Brain pericyte (primary cell): ENCODE measurements at regions not wholly inside any gene's neighbourhood (a gene's known extent, or its start where the extent isn't known, plus 50 kb on each side); places are given as distances from the start of the nearest gene placed in this dataset.
A peak's percentile ranks its signal among the peaks of the same experiment; 100 is the strongest.

Experiments
- DNase-seq: peaks from one replicate; pipeline ENCODE4 v3.0.0-alpha.2; 2012; ENCODE audit warnings: low read depth, low spot score

DNA sequence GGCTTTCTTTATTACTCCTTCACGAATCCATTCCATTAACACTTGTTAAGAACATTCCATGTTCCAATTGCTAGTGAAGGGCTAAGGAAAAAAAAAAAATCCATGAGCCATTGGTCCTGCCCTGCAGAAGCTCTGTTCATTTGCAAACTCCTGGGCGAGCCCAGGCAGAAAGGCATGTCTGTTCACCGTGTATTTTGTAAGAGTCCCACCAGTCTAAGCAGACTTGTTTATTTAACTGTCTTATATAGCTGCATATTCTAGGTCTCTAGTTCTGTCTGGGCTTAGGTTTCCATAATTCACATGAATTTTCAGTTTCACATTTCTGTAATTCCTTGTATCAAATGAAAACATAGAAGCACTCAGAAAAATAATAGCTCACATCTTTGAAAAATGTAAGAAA is 97.4 kb upstream of the POU2AF2 start:
- no peak for DNase-seq

DNA sequence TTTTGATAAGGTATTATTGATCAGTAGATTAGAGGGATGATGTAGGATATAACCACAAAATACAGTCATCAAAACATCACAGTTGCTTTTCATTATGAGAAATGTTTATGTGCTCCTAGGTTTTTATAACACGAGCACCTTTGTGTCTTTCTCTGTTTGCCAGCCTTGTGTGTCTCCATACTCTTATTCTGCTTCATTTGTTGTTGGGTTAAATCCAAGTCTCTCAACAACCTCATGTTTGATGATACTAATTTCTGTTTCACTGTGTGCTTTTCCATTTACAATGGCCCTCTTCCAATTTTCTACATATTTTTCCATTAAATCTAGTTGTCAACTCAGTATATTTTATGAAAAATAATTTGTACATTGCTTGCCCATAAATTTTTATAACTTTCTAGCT is 107.7 kb upstream of the POU2AF2 start:
- no peak for DNase-seq

DNA sequence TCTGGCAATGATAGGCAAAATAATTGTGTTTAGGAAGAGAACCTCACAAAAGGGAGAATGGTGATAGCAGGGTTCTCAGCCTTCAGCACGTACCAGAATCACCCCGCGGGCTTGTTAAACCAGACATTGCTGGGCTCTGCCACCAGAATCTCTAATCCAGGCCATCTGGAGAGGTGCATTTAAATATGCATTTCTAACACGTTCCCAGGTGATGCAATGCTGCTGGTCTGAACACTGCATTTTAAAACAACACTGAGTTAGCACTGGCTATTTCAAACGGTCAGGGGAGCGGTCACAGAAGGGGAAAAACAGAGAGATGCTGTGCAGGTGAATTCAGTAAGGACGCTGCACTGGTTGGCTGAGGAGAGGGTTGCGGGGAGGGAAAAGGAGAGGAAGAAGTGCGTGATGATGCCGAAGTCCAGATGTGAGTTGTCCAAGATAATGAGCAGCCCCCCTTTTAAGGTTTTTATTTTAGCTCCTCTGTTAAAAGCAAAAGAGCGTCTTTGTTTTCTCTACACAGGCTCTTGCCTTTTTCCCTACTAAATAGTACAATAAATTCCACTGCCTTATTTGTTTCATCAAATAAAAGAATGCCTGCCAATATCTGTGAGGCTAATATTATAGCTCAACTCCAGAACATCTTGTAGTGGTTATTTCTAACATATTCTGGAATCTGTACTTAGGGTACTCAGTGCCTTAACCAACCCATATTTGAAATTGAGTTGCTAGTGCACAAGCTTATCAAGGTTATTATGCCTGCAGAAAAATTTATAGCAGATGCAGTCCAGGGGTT is 109.6 kb upstream of the POU2AF2 start:
- no peak for DNase-seq

DNA sequence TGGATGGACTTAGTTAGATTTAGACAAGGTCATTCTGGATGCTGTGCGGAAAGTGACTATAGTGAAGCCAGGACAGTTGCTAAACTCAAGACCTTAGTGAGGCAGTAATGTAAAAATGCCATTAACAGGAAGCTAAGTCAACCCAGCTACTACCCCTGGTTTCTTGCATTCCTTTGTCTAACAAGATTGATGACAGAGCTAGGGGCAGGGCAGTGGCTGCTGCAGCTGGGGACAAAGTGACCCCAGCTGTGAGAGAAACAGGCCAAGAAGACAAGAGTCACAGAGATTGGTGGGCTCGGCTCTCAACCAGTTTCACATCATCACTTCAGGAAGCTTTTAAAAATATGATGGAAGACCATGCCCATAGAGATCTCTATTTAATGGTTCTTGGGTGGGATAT is 110.4 kb upstream of the POU2AF2 start:
- DNase-seq = no peak

DNA sequence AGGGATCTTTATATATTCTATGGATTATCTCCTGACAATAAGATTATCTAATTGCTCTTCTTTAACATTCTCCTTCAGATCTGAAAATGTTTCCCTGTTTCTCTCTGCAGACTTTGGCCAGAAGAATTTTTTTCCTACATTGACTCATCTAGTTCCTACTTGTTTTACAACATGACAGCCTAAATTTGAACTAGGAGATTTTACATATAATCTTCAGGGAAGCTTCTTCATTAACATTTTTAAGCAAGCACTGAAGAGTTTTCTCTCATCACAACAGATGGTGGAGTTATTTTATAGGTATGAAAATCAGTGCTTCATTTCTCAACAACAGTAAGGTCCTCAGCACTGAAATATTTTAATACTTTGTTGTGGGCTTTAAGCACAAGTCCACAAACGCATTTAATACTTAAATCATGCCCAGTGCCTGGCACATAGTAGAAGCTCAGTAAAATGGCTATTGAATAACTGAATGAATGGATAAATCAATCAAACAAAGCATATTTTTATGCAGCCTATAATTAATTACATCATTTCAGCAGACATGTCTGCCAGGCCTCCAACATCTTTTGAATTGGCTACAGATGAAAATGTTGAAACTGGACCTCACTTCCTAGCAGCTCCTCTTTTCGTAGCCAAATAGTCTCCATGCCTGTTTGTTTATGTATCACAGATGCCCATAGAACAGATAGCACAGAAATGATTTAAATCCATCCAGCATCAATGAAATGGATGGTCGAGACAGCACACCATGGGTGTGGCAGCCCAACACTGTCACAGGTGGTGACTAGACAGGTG is 117.3 kb upstream of the POU2AF2 start:
- no peak for DNase-seq

DNA sequence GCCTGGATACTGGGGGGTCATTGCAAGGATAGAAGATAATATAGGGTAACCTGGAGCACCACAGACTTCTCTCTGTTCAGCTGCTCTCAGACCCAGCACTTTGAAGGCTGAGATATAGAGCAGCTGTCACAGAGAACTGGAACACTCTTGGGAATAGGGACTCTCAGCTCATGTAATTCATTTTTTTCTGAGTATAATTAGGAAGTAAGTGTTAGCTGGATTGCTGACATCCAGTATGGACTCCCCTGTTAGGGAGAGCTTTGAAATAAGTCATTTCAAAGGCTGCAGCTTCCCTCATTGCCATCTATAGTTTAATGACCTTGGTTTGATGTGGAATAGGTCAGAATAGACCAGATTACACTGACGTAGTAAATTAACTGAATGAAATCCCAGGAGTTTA is 120.8 kb upstream of the POU2AF2 start:
- DNase-seq = no peak

DNA sequence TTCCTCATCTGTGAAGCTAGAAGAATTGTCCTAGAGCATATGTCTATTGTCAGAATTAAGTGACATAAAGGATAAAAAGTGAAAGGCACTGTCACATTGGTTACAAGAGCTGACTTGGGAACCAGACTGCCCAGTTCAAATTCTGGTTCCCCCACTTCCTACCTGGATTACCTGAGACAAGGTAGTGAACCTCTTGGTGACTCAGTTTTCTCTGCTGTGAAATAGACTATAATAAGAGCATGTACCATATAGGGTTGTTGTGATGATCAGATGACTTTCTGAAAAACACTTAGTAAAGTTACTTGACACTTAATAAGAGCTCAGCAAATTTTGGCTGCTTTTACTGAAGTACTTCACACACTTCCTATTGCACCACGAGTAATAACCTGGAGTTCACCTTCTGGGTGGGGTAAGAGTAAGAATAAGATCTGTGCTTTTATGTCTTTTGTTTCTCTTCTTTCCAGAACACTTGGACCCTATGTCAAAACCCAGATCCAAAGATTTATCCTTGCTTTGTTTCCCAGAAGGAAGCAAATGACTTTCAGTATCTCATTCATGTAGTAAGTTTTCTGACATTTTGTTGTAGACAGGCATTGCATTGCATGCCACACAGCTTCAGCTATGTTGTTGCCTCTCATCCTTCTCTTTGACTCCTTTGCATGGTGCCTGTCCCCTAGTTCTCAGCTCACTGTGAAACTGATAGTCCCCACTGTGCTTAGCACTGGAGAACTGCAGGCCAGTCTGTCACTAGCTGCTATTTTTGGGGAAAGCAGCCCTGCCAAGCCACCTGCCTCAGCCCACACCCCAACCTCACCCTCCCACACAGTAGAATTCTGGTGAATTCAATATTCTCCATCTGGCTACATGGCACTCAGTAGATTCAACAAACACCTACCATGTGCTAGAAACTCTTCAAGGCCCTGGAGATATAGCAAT is 121.8 kb upstream of the POU2AF2 start:
- DNase-seq = no peak

DNA sequence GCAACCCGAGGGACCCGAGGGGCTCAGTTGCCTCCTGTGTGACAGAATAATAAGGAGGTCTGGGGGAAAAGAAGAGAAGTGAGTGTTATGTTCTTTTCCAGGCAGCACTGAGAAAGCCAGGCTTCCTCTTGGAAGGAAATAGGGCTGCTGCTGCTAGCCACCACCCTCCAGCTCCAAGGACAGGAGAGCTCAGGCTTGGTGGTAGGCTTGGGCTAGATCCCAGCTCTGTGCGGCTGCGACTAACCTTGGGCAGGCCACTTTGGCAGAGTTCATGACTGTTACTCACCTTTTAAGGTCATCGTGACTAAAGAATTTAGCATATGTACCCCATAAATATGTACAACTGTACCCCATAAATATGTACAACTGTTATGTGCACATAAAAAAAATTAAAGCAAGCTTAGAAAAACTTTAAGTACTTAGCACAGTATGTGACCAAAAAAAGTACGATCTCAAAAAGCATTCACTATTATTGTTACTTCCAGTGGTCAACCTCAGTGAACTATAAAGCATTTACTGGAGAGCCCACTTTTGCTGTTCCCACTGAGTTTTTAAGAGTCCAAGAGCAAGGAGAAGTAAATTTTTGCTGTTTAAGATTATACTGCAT is 124.7 kb upstream of the POU2AF2 start:
- no peak for DNase-seq

DNA sequence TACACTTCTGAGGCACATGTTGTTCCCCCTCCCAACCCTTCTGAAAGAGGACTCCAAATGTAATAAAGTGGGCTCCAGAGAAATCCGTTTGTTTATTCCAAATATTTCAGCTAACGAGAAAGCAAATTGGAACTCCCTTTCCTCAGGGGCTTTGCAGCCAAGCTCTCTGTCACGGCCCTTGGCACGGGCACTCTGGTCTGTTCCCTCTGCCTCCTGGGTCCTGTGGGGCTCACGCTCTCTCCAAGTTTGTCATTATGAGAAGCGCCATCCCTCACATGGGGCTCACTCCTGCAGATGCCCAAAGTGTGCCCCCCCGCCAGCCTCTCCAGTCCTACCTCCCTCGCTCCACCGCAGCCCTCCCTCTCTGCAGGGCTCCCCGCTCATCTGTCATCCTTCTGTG is 125.4 kb upstream of the POU2AF2 start:
- no peak for DNase-seq

DNA sequence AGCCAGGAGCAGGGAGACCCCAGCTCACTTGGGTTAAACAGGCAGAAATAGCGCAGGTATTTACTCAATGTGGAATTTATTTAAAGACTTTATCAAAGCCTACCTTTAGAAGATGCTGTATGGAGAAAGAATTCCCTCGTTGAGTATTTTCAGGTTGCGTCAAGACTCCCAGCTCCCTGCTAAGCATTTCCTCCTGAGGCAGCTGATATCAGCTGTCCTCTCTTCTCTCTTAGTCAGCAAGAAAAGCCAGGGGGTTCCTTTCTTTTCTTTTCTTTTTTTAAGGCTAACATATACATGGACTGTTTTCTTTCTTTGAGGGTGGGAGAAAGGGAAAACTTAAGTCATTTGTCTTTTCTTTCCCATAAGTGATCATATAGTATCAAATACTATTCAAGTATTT is 125.8 kb upstream of the POU2AF2 start:
- peak; percentile 16 for DNase-seq

DNA sequence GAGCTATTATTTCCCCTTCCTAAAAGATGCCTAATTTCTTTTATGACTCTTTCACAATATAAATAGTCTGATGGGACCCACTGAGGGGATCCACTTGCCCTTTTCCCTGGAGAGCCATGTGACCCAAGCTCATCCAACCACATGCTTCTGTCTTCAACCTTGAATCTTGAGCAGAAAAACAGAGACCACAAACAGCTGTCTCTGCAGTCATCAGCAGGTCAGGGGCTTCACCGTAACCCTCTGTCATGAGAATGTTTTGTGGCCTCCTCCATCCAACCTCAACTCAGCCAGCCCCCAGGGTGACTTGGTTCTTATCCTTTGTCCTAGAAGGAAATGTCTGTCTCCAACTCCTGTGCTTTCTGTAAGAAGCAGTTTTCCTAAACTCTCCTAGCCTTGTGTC is 129.6 kb upstream of the POU2AF2 start:
- DNase-seq = no peak

DNA sequence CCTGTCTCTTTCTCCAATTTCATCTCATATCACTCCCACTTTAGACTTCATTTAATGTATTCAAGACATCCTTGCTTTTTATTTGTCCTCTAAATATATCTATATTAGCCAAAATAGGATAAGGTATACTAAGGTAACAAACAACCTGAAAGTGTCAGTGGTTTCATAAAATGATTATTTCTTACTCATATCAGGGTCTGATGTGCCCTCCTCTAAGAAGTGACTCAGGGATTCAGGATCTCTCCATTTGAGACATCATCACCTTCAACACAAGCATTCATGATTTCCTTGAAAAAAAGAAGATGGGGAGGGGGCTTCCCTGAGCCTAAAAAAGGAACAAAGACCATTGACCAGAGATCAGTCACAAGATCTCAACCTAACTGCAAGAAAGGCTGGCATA is 131.4 kb upstream of the POU2AF2 start:
- DNase-seq = no peak

DNA sequence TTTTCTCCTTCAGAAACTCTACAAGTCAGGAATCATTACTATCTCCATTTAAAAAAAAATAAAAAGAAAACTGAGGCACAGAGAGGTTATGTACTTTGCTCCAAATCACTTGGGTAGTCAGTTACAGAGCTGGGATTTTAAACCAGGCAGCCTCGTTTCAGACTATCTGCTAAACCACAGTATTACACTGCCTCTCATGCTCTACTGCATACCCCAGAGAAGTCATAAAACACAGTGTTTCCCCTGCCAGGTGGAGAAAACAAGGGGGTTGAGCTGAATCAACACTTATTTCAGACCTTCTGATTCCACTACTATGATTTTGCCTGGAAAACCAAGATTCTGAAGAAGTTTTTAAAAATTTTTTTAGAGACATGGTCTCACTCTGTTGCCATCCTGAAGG is 132.9 kb upstream of the POU2AF2 start:
- no peak for DNase-seq

DNA sequence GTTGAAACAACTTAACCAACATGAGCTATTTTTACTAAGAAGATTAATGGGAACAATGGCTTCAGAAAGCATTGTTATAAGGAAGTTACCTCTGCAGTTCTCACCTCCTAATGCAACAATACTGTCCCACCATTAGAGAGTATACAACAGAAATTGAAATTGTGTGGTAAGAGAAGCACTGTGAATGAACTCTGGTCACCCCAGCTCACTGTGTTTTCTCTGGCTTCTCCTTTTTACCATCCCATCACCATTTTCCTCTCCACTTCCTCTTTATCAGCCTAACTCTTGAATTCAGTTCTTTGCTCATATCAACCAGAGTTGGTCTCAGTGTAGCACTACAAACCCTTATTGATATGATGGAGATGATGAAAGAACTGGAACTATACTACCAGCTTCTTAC is 138.0 kb upstream of the POU2AF2 start:
- DNase-seq = no peak

DNA sequence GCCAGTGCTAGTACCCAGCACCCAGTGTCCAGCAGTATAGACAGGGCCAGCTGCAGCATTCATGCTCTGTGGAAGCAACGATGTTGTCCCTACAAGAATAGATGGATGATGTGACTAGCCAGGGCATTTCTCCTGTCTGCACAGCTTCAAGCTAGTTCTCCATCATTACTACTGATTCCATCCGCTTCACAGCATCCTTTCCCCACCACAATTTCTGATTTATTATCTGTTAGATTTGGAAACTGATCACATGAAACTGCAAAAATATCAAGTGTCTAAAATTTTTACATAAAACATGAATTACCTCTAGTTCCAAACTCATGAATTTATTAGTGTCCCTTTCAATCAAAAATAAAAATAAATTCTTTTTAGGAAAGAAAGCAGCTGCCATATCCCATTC is 138.9 kb upstream of the POU2AF2 start:
- DNase-seq = no peak

DNA sequence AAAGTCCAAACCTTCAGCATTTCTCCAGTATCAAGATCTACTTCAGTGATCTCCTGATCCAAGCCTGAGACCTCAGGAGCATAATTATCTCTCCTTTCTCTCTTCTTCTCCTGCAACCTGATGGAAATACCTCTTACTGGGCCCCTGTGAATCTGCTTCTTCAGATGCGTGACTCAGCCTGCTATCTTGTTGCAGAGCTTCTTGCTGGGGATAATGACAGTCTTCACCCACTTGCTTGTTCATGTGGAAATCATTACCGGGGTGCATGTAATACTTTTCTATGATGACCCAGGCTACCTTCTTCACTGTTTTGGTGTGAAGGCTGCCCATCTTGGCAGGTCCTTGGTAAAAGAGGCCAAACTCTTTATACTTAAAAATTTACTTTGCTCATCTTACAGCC is 140.0 kb upstream of the POU2AF2 start:
- no peak for DNase-seq

DNA sequence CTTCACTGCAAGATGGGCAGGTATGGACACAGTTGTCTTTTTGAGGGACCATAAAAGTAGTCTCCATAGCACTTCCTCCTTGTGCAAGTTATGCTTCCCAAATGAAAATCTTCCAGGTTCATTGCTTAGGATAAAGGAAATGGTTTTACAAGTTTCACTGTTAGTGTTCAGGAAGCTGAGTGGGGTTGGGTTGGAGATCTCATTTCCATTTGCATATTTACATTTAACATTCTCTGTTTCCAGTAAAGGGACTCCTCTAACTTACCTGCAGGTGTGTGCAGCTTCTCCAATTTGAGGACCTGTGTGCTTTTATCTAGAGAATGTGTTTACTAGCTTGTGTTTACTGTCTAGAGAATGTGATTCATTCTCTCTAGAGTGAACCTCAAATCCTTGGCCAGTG is 141.3 kb upstream of the POU2AF2 start:
- no peak for DNase-seq

DNA sequence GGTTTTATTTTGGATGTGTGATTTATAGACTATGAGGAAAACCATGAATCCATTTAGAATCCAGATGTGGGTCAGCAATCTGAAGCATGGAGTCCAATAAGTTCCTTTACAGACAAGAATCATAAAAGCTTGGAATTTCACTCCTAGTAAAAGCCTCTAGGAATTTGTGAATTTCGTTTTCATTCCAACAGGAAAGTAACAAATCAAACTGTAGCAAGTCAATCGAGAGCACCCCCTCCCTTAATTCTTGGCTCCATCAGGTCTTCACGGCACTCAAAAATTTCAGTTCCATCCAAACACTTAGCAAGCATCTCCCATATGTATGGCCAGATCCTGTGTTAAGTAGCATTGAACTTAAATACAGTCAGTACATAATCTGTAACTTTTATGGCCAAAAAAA is 143.6 kb upstream of the POU2AF2 start:
- no peak for DNase-seq

DNA sequence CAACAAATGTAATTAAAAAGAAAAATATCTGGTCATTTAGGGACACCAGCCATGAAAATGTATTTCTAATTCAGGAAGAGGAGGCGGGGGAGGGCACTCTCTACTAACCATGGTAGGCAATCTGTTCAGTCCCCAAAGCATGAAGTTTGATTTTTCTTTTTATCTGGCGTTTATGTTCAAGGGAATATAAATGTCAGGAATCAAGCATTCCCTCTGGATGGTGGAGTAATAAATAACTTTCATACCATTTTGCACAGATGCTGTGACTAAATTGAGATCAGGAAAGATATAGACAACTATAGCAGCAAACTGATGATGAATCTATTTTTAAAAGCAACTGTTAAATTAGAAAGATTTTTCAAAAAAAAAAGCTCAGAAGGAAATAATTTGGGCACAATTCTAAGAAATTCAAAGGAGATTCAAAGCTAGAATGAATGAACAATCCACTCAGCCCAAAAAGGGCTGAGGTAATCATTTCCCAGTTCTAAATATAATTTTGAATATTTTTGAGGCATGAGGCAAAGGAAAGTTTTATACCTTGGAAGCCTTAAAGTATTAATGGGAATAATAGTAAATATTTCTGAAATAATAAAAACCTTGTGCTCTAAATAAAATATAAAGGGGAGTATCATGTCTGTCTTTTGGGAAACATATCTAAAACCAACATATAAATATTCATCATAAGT is 146.4 kb upstream of the POU2AF2 start:
- DNase-seq = no peak

DNA sequence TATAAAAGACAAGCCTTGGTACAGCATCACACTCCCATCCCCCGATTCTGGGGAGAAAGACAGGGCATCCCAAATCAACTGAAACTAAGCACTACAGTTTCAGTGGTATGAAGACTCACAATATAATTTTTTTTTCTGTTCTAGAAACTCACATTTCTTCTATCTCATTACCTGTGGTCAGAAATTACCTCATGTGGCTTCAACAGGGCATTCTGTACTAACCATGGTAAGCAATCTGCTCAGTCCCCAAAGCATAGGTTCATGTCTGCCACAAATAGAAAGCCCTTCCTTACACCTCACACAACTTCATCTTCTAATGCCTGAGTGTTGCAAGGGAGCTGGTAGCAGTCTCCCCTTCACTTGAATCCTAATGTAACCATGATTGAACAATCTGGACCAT is 147.4 kb upstream of the POU2AF2 start:
- DNase-seq = no peak

DNA sequence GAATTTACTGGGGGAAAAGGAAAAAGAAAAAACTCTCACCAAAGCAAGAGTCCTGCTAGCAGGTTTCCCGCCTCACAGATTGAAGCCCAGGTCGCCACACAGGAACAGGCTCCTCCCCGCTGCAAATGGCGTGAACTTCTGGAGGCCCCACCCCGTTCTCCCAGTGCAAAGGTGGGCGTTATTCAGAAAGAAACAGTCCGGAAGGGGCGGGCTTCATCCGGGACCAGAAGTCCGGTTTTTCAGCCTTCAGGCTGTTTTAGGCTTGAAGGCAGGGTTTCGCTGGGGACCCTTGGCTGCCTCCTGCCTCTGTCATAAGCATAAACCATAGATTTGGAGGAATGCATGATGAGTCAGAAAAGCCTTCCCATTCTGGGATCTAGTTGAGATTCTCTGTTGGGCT is 148.3 kb upstream of the POU2AF2 start:
- DNase-seq = no peak
